B cell (primary cell): ENCODE measurements at regions not wholly inside any gene's neighbourhood (a gene's known extent, or its start where the extent isn't known, plus 50 kb on each side); places are given as distances from the start of the nearest gene placed in this dataset.

Experiments used
- ATAC-seq: fragments of 200-7000 bp; cut with Tn5 transposase; one replicate; pipeline ENCODE4 v1.10.0; 2021; ENCODE audit warnings: low read depth, mild to moderate bottlenecking, moderate number of reproducible peaks, moderate library complexity
- CTCF ChIA-PET: fragments of 350-600 bp; sonication (Branson Sonifier 250); formaldehyde crosslinking; loops from one replicate; lab custom pipeline; 2021; ENCODE audit warnings: antibody characterized with exemption, inconsistent platforms; lab: Charles Lee
- POLR2A ChIA-PET: fragments of 350-600 bp; sonication (Branson Sonifier 250); formaldehyde crosslinking; loops from one replicate; lab custom pipeline; 2021; ENCODE audit warnings: antibody characterized with exemption; lab: Charles Lee
- DNase-seq: peaks from one replicate; pipeline ENCODE4 v3.0.0; 2013
- H2AFZ ChIP-seq: 2 replicates; pipeline ENCODE4 v1.6.1; 2012; ENCODE audit warnings: mild to moderate bottlenecking, low read depth, low read length; ENCODE audit not compliant: insufficient read depth, poor library complexity, severe bottlenecking
- H3K27ac ChIP-seq, 2 donors: 1 replicate in 1 of 2; 2 replicates in 1 of 2; pipeline ENCODE4 v1.5.1; 2012 to 2013; ENCODE audit warnings: low read length in 2 of 2, mild to moderate bottlenecking in 2 of 2, moderate library complexity in 1 of 2
- H3K27me3 ChIP-seq, 4 experiments: fragments of 200-600 bp in 1 of 4; sonication (generic) in 1 of 4; replicated peaks in 1 of 4; 1 replicate in 2 of 4; 2 replicates in 2 of 4; pipeline versions ENCODE4 v1.6.1 to v1.7.0; 2013 to 2016; ENCODE audit warnings: low read length in 3 of 4, mild to moderate bottlenecking in 2 of 4, mixed read lengths in 1 of 4, moderate library complexity in 1 of 4; ENCODE audit not compliant: insufficient read depth in 4 of 4, control insufficient read depth in 3 of 4; ENCODE audit errors: control extremely low read depth in 1 of 4
- H3K36me3 ChIP-seq, 2 experiments: replicated peaks in 1 of 2; 1 replicate in 1 of 2; 2 replicates in 1 of 2; pipeline versions ENCODE4 v1.6.1 to v1.7.1; 2013; ENCODE audit warnings: low read length in 1 of 2; ENCODE audit not compliant: insufficient read depth in 2 of 2, control insufficient read depth in 1 of 2; ENCODE audit errors: control extremely low read depth in 1 of 2, extremely low read depth in 1 of 2
- H3K4me1 ChIP-seq, 2 donors: fragments of 200-600 bp in 1 of 2; sonication (generic) in 1 of 2; 1 replicate in 1 of 2; 2 replicates in 1 of 2; pipeline versions ENCODE4 v1.5.1 to v1.6.1; 2013 to 2017; ENCODE audit warnings: low read length in 2 of 2; ENCODE audit not compliant: control insufficient read depth in 2 of 2, insufficient read depth in 2 of 2
- H3K4me2 ChIP-seq: replicated peaks from 2 replicates; pipeline ENCODE3; 2012; ENCODE audit warnings: mild to moderate bottlenecking, low read depth, low read length; ENCODE audit not compliant: poor library complexity, severe bottlenecking
- H3K4me3 ChIP-seq, 5 experiments: fragments of 200-600 bp in 1 of 5; sonication (generic) in 1 of 5; 1 replicate in 3 of 5; 2 replicates in 2 of 5; pipeline versions ENCODE4 v1.5.1 to v1.7.0; 2011 to 2016; ENCODE audit warnings: low read length in 4 of 5, mild to moderate bottlenecking in 4 of 5, low read depth in 2 of 5, control low read depth in 1 of 5, moderate library complexity in 1 of 5; ENCODE audit not compliant: insufficient read depth in 1 of 5; ENCODE audit errors: control extremely low read depth in 1 of 5, extremely low read depth in 1 of 5
- H3K79me2 ChIP-seq: fragments of 200-600 bp; sonication (generic); one replicate; pipeline ENCODE4 v1.6.0; 2016; ENCODE audit warnings: low read length; ENCODE audit not compliant: control insufficient read depth, insufficient read depth
- H3K9ac ChIP-seq: fragments of 200-600 bp; sonication (generic); 2 replicates; pipeline ENCODE4 v1.6.1; 2017; ENCODE audit warnings: mild to moderate bottlenecking, low read length, moderate library complexity
- H3K9me3 ChIP-seq, 3 donors: one replicate each; pipeline versions ENCODE4 v1.6.1 to v1.7.1; 2013; ENCODE audit warnings: low read length in 2 of 3; ENCODE audit not compliant: control insufficient read depth in 2 of 3, insufficient read depth in 1 of 3; ENCODE audit errors: control extremely low read depth in 1 of 3
- H4K20me1 ChIP-seq: 2 replicates; pipeline ENCODE4 v1.6.0; 2012; ENCODE audit warnings: mild to moderate bottlenecking, low read length; ENCODE audit not compliant: insufficient read depth, control insufficient read depth, poor library complexity, severe bottlenecking
- H3K27ac Mint-ChIP-seq: one replicate; pipeline ENCODE4 v1.8.0; 2021; ENCODE audit warnings: mixed read lengths
- H3K27me3 Mint-ChIP-seq: one replicate; pipeline ENCODE4 v1.8.0; 2021; ENCODE audit warnings: mixed read lengths
- H3K4me1 Mint-ChIP-seq: one replicate; pipeline ENCODE4 v1.8.0; 2021; ENCODE audit warnings: mixed read lengths
- H3K4me3 Mint-ChIP-seq: one replicate; pipeline ENCODE4 v1.8.0; 2021; ENCODE audit warnings: mixed read lengths
- H3K9me3 Mint-ChIP-seq: one replicate; pipeline ENCODE4 v1.8.0; 2022; ENCODE audit warnings: mixed read lengths; ENCODE audit not compliant: insufficient read depth
- CTCF ChIP-seq: fragments of 200-600 bp; IDR thresholded peaks from one replicate; pipeline ENCODE4 v1.8.0; 2022; ENCODE audit warnings: antibody characterized with exemption, mild to moderate bottlenecking
- EZH2 ChIP-seq: IDR thresholded peaks from 2 replicates; pipeline ENCODE4 v1.6.1; 2012; ENCODE audit warnings: borderline replicate concordance, low read depth, mild to moderate bottlenecking, moderate library complexity, low read length; ENCODE audit not compliant: insufficient read depth, poor library complexity, severe bottlenecking
- WGBS: methylation state at CpG from one replicate; pipeline ENCODE4 v1.1.5; 2013; ENCODE audit warnings: missing lambda C conversion rate; ENCODE audit not compliant: insufficient coverage; 5-methylcytosine and 5-hydroxymethylcytosine counted together
- intact Hi-C: fragments of 100-400 bp; cut with micrococcal nuclease; formaldehyde crosslinking; loops from one replicate; pipeline ENCODE4 v1.10.0; 2022

- Histone ChIP-seq H2AFZ (no peak overlapping the region), H3K9ac (no peak overlapping the region), H3K27ac (no peak overlapping the region), H3K4me1 (no peaks in the 10 kb centered on the region), H3K27me3 (peaks cover 0 to 4% (median 0%) of the 10 kb centered on the region in 4 experiments), H3K9me3 (peaks cover 0 to 7% (median 5%) of the 10 kb centered on the region in 3 donors), H4K20me1 (no peaks in the 10 kb centered on the region), H3K4me3 (no peak overlapping the region), H3K4me2 (no peak overlapping the region), H3K79me2 (no peaks in the 10 kb centered on the region), H3K36me3 (no peaks in the 10 kb centered on the region)
- DNase-seq = no peak
- H3K27ac Mint-ChIP-seq = no peak overlapping the region
- H3K4me1 Mint-ChIP-seq = no peaks in the 10 kb centered on the region
- no peaks in the 10 kb centered on the region for H3K9me3 Mint-ChIP-seq
- no peak overlapping the region for H3K4me3 Mint-ChIP-seq
- CTCF ChIA-PET = no interaction called here
- WGBS = 100% methylated on average over 2 of the region's 5 CpGs
- no peaks in the 10 kb centered on the region for H3K27me3 Mint-ChIP-seq
- no peak for TF ChIP-seq EZH2
- TF ChIP-seq CTCF = no peak
- ATAC-seq = no peak
- POLR2A ChIA-PET = no interaction called here
- intact Hi-C loops = no loop called here
Measured at GRCh38 chr14:97377550-97377949, 580.4 kb downstream of the VRK1 start.

GRCh38 chr14:97379091-97379531 lies 581.9 kb downstream of the VRK1 start:
- ChIA-PET POLR2A (no interaction called here), CTCF (no interaction called here)
- Histone ChIP-seq H3K4me1 (no peaks in the 10 kb centered on the region), H2AFZ (no peak overlapping the region), H3K4me2 (no peak overlapping the region), H3K79me2 (no peaks in the 10 kb centered on the region), H3K27me3 (peaks cover 0 to 8% (median 0%) of the 10 kb centered on the region in 4 experiments), H3K9me3 (peaks cover 0 to 7% (median 5%) of the 10 kb centered on the region in 3 donors), H4K20me1 (no peaks in the 10 kb centered on the region), H3K9ac (no peak overlapping the region), H3K27ac (no peak overlapping the region), H3K36me3 (no peaks in the 10 kb centered on the region), H3K4me3 (no peak overlapping the region)
- no peaks in the 10 kb centered on the region for H3K4me1 Mint-ChIP-seq
- peaks cover 3% of the 10 kb centered on the region for H3K27me3 Mint-ChIP-seq
- intact Hi-C loops = no loop called here
- TF ChIP-seq EZH2 = no peak
- no peak for TF ChIP-seq CTCF
- WGBS = 20% methylated on average over 2 of the region's 7 CpGs
- DNase-seq (no peak), ATAC-seq (no peak)
- H3K4me3 Mint-ChIP-seq = no peak overlapping the region
- H3K27ac Mint-ChIP-seq = no peak overlapping the region
- no peaks in the 10 kb centered on the region for H3K9me3 Mint-ChIP-seq
